Endothelial cell of umbilical vein (primary cell): ENCODE measurements at regions not wholly inside any gene's neighbourhood (a gene's known extent, or its start where the extent isn't known, plus 50 kb on each side); places are given as distances from the start of the nearest gene placed in this dataset.

ENCODE experiments used
- CTCF ChIP-seq, 2 donors: IDR thresholded peaks; 1 replicate in 1 of 2; 2 replicates in 1 of 2; pipeline ENCODE4 v1.5.1; 2011; ENCODE audit warnings: low read length in 2 of 2, mild to moderate bottlenecking in 2 of 2, moderate library complexity in 2 of 2, control low read depth in 1 of 2, inconsistent platforms in 1 of 2, low read depth in 1 of 2; ENCODE audit not compliant: insufficient read depth in 1 of 2; ENCODE audit errors: extremely low read depth in 1 of 2
- EZH2 ChIP-seq: IDR thresholded peaks from 2 replicates; pipeline ENCODE4 v1.6.1; 2012; ENCODE audit warnings: borderline replicate concordance, low read depth, mild to moderate bottlenecking, moderate library complexity, low read length, inconsistent platforms; ENCODE audit not compliant: severe bottlenecking
- FOS ChIP-seq: IDR thresholded peaks from 2 replicates; pipeline ENCODE4 v1.6.1; 2011; ENCODE audit warnings: mild to moderate bottlenecking, low read length, moderate library complexity, borderline replicate concordance; ENCODE audit not compliant: insufficient read depth
- GATA2 ChIP-seq: IDR thresholded peaks from 2 replicates; pipeline ENCODE4 v1.7.0; 2011; ENCODE audit warnings: low read depth, mild to moderate bottlenecking, moderate library complexity, mixed read lengths, low read length; ENCODE audit not compliant: insufficient read length, insufficient read depth
- MAX ChIP-seq: IDR thresholded peaks from 2 replicates; pipeline ENCODE4 v1.6.1; 2011; ENCODE audit not compliant: insufficient read depth, insufficient read length
- MYC ChIP-seq: IDR thresholded peaks from one replicate; pipeline ENCODE4 v1.6.1; 2011; ENCODE audit warnings: mild to moderate bottlenecking, low read depth, low read length
- POLR2A ChIP-seq: IDR thresholded peaks from 2 replicates; pipeline ENCODE4 v1.6.1; 2012; ENCODE audit warnings: low read depth, mild to moderate bottlenecking, control low read depth, low read length
- POLR2AphosphoS5 ChIP-seq: IDR thresholded peaks from 2 replicates; pipeline ENCODE4 v1.6.1; 2012; ENCODE audit warnings: low read depth, mild to moderate bottlenecking, control low read depth, low read length, moderate library complexity; ENCODE audit not compliant: insufficient read depth

- TF ChIP-seq CTCF (IDR thresholded peaks at IDR 0.05; ENCODE audit: extremely low read depth in 1 of 2, insufficient read depth in 1 of 2, low read depth in 1 of 2, low read length in 2 of 2) (no peak), POLR2AphosphoS5 (no peak), MYC (no peak), EZH2 (no peak), POLR2A (no peak), MAX (no peak), FOS (no peak), GATA2 (no peak)
Observed at GRCh38 chr20:24373372-24373771, 96.1 kb upstream of the SYNDIG1 start.
